A549 (cell line): ENCODE measurements at regions not wholly inside any gene's neighbourhood (a gene's known extent, or its start where the extent isn't known, plus 50 kb on each side); places are given as distances from the start of the nearest gene placed in this dataset.

Experiments
- CBX8 ChIP-seq: fragments of 200-600 bp; sonication (generic); IDR thresholded peaks from 2 replicates; pipeline ENCODE4 v1.6.1; 2016
- CHD2 ChIP-seq: fragments of 150-350 bp; IDR thresholded peaks from 2 replicates; pipeline ENCODE4 v1.6.1; 2014; ENCODE audit warnings: low read length; ENCODE audit not compliant: partially characterized antibody
- CTCF ChIP-seq: fragments of >200 bp; sonication (Bioruptor Twin); formaldehyde crosslinking; IDR thresholded peaks from 3 replicates; pipeline ENCODE4 v1.5.1; 2016
- EP300 ChIP-seq, 2 experiments: fragments of >200 bp; sonication (Bioruptor Twin); formaldehyde crosslinking; IDR thresholded peaks; 2 replicates in 1 of 2; 3 replicates in 1 of 2; pipeline ENCODE4 v1.6.1; 2016 to 2017
- JUN ChIP-seq, 2 experiments: fragments of >200 bp; sonication (Bioruptor Twin); formaldehyde crosslinking; IDR thresholded peaks; 2 replicates in 1 of 2; 3 replicates in 1 of 2; pipeline ENCODE4 v1.6.1; 2016 to 2017
- PHF8 ChIP-seq: fragments of 200-600 bp; sonication (generic); IDR thresholded peaks from 2 replicates; pipeline ENCODE4 v1.6.1; 2016; ENCODE audit warnings: low read depth, mild to moderate bottlenecking, antibody characterized with exemption, moderate library complexity, borderline replicate concordance
- RAD21 ChIP-seq, 2 experiments: fragments of >200 bp in 1 of 2; sonication (Bioruptor Twin) in 1 of 2; formaldehyde crosslinking in 1 of 2; IDR thresholded peaks in 1 of 2; conservative IDR thresholded peaks in 1 of 2; 2 replicates in 1 of 2; 3 replicates in 1 of 2; pipeline ENCODE4 v1.6.1; 2012 to 2018; ENCODE audit warnings: inconsistent platforms in 1 of 2
- USF2 ChIP-seq: fragments of 450-650 bp; IDR thresholded peaks from 2 replicates; pipeline ENCODE4 v1.6.1; 2014; ENCODE audit warnings: antibody characterized with exemption
- TF ChIP-seq, protein P1 (sequence below): IDR thresholded peaks from 2 replicates; pipeline ENCODE4 v1.6.1; 2012

DNA sequence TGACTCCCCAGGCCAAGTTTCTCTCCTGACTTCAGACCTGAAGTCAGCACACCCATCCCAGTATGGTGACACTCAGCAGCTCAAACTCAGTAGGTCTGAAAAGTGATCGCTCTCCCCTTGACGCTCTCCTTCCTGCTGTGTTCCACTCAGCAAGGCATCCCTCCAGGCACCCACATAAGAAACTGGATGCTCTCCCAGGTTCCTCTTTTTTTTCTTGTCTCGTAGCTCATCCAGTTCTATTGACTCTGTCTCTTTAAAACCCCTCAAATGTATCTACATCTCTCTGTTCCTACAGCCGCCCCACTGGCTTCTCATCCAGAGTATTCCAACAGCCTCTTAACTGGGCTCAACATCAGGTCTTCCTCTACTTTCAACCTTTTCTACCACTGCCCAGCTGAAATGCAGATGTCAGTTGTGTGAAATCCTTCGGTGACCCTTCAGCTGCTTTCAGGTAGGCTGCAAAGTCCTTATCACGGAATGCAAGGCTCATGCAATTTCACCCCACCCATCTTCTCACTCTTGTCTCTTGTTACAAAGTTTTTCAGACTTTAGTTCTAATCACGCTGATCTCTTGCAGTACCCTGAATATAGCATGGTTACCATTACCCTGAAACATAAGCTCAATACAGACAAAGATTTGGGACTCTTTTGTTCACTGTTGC is 286.2 kb upstream of the POU3F1 start:
- TF ChIP-seq CBX8 (no peak), CTCF (no peak), JUN (IDR thresholded peaks at IDR 0.05) (no peak), USF2 (no peak), CHD2 (no peak), PHF8 (no peak), RAD21 (conservative IDR thresholded peaks at IDR 0.05 in 1 of 2, IDR thresholded peaks at IDR 0.05 in 1 of 2) (no peak), EP300 (IDR thresholded peaks at IDR 0.05) (no peak)
- TF ChIP-seq, protein P1, sequence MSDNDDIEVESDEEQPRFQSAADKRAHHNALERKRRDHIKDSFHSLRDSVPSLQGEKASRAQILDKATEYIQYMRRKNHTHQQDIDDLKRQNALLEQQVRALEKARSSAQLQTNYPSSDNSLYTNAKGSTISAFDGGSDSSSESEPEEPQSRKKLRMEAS, result no peak
